ENCODE measurements at regions not wholly inside any gene's neighbourhood (a gene's known extent, or its start where the extent isn't known, plus 50 kb on each side); places are given as distances from the start of the nearest gene placed in this dataset.
A peak's percentile ranks its signal among the peaks of the same experiment; 100 is the strongest.
"Not testable (repeated sequence)": the region's sequence is repeated elsewhere in the genome, so short reads cannot be mapped to it uniquely, and the experiment has no call there.

- DNase-seq, result no peak
These were observed 419.4 kb upstream of the ONECUT1 start for GRCh38 chr15:53209396-53210042.

- DNase-seq, result no peak
These were observed 418.6 kb upstream of the ONECUT1 start for GRCh38 chr15:53208751-53209150.

- no peak for DNase-seq
These were observed 413.3 kb upstream of the ONECUT1 start for GRCh38 chr15:53203454-53203853.

DNA sequence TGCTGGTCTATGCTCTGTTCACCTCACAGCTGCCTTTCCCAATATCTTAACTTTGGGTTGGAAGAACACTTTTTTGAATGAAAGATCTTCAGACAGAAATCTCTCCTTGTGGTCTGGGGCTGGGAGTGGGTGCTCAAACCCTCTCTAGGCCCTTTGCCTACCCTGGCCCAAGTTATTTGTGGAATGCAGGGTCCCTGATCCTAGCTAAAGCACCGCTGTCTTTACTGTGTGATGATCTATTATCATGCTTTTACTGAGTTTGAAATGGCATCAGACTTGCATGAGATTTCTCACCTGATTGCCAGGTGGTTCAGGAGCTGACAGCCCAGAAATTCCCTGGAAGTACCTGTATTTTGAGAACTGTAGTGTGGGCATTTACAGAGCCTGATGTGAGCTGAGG is 412.7 kb upstream of the ONECUT1 start:
- DNase-seq, result no peak

DNA sequence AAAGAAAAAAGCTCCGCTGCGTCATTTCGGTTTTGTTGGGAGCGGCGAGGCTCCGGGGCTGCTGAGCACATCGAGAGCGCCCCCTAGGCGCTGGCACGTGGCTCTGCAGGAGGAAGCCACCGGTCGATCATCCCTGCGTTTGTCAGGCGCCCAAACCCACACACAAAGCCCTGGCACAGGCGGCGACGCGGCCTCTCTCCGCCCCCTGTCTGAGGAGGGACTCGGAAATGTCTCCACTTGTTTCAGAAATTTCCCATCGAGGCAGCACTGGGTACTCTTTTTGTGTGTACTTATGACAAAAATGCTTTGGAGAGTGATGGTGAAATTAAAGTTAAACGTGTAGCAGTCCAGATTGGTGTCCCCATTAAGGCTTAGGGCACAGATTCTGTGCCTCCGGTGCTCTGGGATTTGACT is 407.3 kb upstream of the ONECUT1 start:
- DNase-seq, result peak; percentile 71

- no peak for DNase-seq
These were observed 406.7 kb upstream of the ONECUT1 start for GRCh38 chr15:53196788-53197187.

DNA sequence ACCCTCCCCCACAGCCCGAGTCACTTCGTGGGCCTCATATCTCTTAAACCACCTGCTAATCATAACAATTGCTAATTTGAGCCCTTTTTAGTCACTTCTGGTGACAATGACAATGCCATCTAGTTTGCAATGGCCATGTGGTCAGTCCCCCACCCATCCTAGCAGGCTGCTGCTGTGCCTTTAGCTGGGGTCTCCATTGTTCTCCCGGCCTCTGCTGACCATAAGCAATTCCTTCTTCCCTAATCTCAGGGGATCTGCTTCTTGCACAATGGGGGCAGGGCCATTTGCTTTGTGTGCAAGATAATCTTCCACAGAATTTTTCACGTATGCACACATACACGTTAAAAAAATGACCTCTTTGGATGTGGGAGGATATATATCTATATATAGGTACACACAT is 406.1 kb upstream of the ONECUT1 start:
- DNase-seq, result no peak

GRCh38 chr15:53193149-53193548 is 403.0 kb upstream of the ONECUT1 start:
- no peak for DNase-seq

GRCh38 chr15:53189860-53190259 is 399.7 kb upstream of the ONECUT1 start:
- DNase-seq, result no peak

- DNase-seq, result not testable (repeated sequence)
These were observed 393.3 kb upstream of the ONECUT1 start for GRCh38 chr15:53183449-53183848.

DNA sequence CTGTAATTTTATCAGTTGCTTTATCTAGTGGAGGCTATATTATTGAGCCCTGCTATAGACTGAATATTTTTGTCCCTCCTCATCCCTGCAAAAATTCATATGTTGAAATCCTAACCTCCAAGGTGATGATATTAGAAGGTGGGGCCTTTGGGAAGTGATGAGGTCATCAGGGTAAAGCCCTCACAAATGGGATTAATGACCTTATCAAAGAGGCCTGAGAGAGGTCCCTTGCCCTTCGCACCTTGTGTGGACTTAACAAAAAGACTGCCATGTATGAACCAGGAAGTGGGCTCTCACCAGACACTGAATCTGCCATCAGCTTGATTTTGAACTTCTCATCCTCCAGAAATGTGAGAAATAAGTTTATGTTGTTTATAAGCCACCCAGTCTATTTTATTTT is 381.4 kb upstream of the ONECUT1 start:
- DNase-seq, result no peak

- no peak for DNase-seq
These were observed 376.6 kb upstream of the ONECUT1 start for GRCh38 chr15:53166684-53167201.

- no peak for DNase-seq
These were observed 376.0 kb upstream of the ONECUT1 start for GRCh38 chr15:53165988-53166683.

DNA sequence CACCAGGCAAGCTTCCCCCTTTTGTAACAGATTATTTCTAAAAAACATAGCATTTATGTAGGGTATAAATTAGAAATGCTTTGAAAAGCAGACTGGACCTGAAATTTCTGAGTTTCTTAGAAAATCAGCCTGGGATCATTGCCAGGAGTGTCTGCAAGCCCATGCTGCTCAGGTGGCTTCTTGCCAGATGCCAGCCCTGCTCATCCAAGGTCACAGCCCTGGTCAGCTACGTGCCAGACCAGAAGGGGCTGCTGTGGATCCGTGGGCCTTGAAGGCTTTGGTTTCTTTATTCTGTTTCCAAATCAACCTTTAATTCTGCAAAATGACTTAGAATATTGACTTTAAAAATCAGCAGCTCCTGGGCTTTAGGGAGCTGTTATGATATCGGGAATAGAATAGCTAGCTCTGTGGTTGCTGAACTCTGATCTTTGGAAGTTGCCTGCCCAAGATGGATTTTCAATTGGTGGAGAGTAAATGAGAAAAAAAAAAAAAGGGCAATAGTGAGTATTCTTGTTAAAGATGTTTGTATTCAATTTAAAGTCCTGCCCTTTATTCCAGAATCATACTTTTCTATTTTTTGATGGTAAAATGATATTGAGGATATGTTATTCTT is 370.1 kb upstream of the ONECUT1 start:
- DNase-seq, result no peak

- DNase-seq, result no peak
These were observed 369.3 kb upstream of the ONECUT1 start for GRCh38 chr15:53159458-53159857.

GRCh38 chr15:53158995-53159394 is 368.9 kb upstream of the ONECUT1 start:
- no peak for DNase-seq

DNA sequence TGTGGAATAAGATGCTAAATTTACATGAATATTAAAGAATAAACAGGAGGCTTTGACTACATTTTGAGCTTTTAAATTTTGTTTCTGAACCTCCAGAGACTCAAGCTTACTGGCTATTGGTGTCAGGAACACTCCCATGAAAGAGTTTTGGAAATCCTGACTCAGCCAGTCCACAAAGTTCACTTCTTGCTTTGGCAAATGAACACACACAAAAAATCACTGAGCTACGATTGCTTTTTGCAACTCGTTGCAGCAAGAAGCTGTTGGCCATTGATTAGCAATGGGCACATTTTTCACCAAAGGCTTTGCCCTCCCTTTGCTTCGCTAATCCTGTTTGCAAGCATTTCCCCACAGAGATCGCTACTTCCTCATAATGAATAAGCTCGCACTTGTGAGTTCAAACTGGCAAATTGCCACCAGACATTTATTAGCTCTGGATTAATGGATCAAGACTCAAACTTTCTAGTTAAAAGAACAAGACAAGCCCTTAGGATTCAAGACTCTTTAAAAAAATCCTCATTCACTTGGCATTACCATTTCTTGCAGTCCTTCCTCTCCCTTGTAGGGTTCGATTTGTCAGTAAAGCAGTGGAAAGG is 343.2 kb upstream of the ONECUT1 start:
- DNase-seq, result no peak

DNA sequence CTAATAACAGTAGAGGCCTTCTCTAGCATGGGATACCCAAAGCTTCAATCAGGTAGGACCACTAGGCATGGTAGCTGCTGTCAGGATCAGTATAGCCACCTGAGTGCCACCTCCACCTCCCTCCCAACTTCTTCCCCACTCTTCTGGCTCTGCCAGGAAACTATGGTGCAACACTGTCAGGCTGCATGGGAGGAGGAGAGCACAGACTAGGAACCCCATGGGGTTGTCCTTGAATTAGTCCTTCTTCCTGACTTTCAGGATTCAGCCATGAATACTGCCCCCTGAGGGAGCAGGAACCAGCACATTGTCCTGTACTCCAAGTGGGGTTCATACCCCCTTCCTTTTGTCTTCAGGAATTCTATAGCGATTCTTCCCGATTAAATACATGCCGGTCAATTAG is 340.8 kb upstream of the ONECUT1 start:
- DNase-seq, result no peak

DNA sequence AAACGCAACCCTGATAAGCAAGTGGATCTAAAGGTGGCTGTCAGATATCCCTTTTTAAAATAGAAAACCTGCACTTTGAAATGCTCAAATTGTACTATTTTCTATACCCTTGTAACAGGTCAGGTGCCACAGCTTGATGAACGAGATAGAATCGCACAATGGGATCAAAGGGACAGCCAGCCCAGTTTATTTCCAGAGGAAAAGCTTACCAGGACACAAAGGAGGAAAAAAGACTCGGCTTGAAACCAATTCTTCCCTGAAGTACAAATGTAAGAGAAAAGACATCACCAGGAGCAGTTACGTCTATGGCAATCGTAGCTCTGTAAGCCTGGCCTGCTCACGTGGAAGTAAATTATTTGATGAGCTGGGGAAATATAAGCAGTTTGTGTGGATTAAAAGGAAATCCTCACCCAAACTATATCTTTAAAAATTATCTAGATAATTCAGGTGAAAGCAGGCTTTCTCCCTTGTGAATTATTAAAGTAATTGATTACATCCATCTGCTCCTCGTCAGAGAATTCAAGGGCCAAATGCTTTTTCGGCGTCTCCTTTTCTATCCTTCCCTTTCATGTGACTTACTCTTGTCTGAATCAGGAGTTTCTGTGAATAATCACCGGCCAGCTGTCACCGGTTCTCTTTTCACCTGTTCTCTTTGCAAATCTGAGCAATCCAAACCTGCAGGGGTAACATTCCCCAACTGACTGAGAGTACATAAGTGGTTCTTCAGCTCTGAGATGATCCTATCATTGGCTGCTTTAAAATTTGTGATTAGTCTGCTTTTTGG is 339.2 kb upstream of the ONECUT1 start:
- no peak for DNase-seq

GRCh38 chr15:53128652-53129051 is 338.5 kb upstream of the ONECUT1 start:
- no peak for DNase-seq

GRCh38 chr15:53126144-53126543 is 336.0 kb upstream of the ONECUT1 start:
- DNase-seq, result no peak

DNA sequence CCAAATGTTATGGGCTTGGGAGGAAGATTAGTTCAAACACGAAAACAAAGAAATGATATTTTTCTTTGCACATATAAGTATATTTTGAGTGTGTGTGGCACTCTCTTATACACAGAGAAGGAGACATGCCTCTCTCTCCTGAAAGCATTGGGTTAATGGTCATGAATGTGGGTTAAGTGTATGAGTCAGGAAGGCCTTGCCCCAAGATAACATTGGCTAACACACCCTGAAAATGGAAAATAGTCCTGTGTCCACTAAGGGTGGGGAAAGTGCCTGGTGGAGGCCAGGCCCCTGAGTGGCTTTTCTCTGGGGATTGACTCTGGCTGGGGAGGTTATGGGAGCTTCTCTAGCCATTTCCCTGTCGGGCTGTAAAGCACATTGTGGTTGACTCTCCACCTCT is 332.7 kb upstream of the ONECUT1 start:
- DNase-seq, result no peak

- DNase-seq, result not testable (repeated sequence)
These were observed 326.8 kb upstream of the ONECUT1 start for GRCh38 chr15:53116915-53117314.

Data from NCI-H1092 treated with DMSO at 0.1 percent for 48 hours (cell line).